Left forelimb (tissue), 1 donor: ENCODE measurements at regions not wholly inside any gene's neighbourhood (a gene's known extent, or its start where the extent isn't known, plus 50 kb on each side); places are given as distances from the start of the nearest gene placed in this dataset.

Source experiments
- DNase-seq: peaks from one replicate; pipeline ENCODE4 v3.0.0-alpha.2; 2018; ENCODE audit warnings: low spot score

DNA sequence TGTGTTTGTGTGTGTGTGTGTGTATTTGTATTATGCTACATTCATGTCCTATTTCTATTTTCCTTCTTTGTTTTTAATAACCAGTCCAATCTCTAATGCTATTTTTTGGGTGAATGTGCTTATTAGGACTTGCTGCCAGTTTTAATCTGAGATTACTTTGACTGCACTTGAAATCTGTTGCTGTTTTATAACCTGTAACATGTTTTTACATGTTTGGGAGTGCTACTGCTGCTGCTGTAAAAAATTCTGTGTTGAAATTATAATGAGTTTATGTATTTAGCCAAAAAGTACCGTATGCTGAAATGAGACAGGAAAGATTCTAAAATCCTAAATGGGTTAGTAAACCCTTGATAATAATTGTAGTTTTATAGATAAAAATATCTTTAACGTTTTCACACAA lies 104.7 kb upstream of the SSBP2 start:
- no peak for DNase-seq

DNA sequence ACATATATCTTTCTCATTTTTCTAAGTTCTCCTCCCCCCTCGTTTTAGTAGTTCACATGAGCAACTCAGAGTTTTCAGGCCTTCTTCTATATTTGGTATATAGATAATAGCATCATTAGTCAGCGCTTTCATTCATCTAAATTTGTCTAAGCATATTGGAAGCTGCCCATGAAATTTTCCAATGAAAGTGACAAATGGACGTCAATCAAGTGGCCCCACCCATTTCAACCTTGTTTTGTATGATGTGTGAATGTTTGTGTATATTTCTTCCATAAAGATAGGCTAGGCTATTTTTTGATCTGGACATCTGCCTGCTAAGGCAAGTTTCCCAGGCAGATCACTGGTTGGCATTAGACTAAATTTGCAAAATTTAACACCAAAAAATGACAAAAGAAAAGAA lies 104.0 kb upstream of the SSBP2 start:
- no peak for DNase-seq

DNA sequence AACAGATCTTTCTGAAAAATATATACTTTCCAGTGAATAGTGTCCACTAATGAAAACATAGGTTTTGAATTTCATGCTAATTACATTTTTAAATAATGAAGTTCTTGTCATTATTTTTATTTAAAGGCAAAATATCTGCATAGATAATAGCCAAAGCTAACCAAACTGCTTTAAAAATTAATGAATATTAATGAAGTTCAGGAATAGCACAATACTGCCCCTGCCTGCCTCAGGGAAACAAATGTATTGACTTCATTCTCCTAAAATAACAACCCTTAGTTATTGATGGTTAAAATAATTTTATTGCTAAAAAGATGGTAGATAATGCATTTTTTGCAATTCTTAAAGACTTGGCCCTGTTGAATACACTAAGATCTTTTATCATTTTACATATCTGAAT lies 103.6 kb upstream of the SSBP2 start:
- DNase-seq, result no peak

GRCh38 chr5:81853030-81853357 lies 102.1 kb upstream of the SSBP2 start:
- DNase-seq, result no peak

DNA sequence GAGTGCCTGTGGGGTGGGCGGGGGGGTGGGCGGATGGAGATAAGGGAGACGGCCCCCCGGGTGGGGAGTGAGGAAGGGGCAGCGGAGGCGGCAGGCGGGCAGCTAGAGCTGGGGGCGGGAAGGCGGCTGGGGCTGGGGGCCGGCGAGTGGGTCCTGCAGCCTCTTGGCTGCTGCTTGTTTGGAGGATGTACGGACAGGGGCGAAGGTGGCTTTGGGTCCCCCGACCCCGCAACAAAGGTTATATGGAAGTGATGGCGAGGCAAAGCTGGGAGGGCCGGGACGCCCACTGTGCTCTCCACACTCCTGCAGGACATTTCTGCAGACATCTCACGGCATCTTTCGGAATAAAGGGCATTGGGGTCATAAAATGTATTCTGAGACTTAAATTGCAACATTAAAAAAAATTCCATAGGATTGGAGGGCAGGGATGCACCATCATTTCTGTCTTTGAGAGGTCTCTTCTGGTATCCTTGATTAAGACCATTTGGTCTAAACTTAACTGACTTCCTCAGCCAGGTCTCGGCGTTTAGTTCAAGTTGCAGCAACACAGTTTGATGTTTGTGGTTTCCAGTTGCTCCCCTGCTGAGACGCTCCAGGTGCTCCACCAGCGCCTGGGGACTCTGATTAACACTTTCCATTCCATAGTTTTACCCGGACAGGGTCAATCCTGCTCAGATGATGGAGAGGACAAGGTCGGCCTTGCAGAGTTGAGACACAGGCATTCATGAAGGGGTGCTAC lies 101.6 kb upstream of the SSBP2 start:
- peak; percentile 73 for DNase-seq

- peak; percentile 99 for DNase-seq
These were observed 100.7 kb upstream of the SSBP2 start for GRCh38 chr5:81851481-81852178.

- no peak for DNase-seq
These were observed 99.8 kb upstream of the SSBP2 start for GRCh38 chr5:81850501-81851357.

DNA sequence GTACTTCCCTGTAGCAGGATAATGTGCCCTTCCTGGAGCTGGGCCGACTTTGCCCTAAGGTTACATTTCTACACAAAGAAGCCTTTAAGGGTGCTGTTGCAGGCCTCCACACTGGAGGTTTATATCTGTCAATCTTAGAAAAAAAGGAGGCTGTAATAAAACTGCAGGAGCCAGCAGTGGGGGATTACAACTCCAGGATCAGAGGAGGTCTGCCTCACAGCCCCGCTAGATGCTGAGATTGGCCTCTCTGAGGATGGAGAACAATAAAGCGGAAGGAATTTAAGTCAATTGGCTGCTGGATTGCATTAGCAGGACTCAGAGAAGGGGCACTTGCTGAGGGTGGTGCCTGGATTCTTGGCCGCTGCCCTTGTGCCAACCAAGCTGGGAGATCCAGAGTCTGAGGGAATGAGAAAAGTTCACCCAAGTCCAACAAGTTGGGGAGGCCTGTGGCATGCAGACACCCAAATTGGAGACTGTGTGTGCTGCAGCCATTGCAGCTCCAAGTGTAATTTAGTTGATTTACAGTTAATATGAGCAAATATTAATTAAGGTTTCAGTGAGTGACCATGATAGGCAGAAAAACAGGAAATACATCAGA lies 99.0 kb upstream of the SSBP2 start:
- DNase-seq, result no peak

DNA sequence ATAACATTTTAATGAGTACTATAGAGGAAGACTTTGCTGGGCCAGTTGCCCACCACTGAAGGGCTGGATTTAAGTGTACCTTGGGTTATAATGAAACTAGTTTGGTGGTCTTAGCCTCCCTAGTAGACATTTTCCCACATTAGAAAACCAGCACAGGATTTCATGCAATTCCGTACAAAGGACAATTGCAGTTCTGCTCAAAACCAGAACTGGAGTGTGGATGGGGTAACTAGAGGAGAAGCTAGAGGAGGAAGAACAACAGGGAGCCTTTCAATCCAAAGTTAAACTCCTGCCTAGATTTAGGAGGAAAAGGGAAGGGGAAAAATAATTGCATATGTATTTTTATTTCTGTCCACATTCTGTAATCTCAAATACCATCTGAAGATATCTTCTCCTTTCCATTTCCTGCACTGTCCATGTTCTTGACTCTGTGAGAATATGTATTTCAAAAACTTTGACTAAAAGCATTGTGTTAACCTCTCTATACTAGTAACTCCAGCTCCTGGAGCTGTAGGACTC lies 97.5 kb upstream of the SSBP2 start:
- DNase-seq, result no peak

DNA sequence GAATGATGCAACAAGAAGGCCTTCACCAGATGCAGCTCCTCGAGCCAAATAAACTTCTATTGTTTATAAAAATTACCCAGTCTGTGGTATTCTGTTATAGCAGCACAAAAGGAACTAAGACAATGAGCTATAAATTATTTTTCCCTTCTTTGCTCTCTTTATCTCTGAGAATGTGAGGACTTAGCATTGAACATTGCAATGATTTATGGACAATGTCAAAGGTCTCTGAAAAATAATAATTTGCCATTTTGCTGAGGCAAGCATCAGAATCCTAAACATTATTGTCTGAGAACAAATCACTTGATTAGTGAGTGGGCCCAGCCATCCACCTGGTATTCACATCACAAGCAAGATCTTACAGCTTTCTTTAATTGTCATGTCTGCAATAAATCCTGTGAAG lies 95.4 kb upstream of the SSBP2 start:
- no peak for DNase-seq

DNA sequence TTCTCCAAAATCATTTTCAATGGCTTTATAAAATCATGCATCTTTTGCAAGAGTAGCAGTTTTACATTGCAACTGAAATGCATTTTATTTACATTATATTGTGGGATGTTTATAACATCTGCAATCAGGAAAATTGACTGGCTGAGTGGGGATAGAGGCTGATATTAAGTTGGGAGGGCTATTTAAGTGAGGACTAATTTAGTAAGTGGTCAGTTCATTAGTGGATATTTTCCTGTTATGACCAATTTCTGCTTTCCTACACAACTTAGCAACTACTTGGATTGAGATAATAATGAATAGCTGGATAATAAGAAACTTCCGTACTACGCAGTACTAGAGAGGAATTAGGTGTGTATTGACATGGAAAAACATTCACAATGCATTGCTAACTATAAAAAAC lies 92.9 kb upstream of the SSBP2 start:
- no peak for DNase-seq

DNA sequence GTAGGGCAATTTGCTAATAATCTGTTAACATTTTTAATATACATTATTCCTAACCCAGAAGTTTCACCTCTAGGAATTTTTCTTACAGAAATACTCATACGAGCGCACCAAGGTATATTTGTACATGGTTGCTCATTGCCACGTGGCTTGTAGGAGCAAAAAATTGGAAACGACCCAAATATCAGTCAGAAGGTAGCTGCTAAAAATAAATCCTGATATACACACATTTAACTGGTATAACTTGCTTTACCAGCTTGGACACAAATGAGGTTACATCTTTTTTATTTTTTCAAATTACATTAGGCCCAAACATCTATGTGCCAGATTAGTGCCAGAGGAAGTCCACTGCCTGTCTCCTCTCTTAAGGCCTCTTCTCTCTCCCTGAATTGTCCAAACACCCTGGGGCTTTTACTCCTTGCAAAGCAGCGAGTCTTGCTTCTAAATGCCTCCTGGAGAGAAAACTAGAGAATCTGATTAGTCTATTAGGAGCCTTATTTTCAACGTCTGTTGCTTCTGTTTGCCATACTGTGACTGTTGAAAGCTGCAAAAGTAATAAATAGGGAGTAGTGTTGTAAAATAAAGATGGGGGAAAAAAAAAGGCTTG lies 92.0 kb upstream of the SSBP2 start:
- no peak for DNase-seq

DNA sequence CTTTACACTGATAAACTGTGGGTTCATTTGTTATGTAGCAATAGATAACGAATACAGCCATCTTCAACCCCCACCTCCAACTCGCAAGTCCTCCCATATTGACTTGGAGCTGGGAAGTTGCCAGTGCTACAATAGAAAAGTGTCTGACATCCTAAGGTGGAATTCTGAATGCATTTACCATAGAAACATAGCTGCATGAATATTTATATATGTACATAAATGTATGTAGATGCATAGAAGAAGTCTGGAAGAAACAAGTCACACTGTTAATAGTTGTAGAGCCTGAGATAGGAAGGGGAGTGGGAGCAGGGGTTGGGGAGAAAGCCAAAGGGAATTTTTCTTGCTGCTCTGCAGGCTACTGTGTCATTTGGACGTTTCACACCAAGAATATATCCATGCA lies 88.1 kb upstream of the SSBP2 start:
- DNase-seq, result no peak

DNA sequence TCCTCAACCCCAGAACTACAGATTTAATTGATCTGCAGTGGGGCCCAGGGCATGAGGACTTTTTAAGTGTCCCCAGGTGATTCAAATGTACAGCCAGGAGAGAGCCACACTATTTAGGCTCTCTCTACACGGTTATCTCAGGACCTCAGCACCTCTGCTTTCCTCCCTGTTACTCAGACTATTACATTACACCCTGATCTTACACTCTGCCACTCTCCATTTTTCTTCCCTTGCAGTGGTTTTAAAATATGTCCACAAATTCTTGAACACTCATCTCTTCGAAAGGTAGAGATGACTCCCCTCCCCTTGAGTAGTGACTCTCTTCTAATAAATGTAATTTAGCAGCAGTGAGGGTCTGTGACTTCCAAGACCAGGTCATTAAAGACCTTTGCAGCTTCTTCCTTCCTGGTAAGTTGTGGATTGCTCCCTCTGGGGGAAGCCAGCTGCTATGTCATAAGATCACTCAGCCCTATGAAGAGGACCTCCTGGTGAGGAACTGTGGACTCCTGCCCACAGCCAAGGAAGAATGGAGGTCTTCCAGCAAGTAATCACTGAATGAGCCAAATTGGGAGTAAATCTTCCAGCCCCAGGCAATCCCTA lies 87.5 kb upstream of the SSBP2 start:
- no peak for DNase-seq

GRCh38 chr5:81837667-81838306 lies 86.9 kb upstream of the SSBP2 start:
- DNase-seq, result no peak

DNA sequence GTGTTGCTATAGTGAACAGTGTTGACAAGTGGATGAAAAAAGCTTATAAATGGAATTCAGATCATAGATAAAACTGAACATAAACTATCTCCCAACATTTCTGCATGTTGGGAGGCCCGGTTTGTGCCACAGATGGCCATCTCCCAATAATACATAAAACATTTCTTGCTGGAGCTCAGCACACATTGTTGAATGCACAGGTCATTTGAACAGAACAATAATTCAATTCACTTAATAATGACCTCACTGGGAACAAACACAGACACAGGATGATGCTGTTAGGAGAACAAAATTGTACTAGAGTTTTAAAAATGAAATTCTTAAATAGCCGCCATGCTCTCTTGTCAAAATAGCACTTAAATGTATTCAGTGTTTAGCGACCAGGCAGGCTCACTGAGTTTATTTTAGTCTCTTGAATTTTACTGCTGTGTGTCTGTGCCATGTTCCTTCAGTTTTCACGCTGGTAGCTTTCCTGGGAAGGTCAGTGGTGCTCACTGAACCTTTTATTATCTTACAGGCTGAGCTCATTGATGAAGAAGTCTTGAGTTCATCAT lies 85.0 kb upstream of the SSBP2 start:
- no peak for DNase-seq

- no peak for DNase-seq
These were observed 83.2 kb upstream of the SSBP2 start for GRCh38 chr5:81834021-81834660.

- no peak for DNase-seq
These were observed 79.7 kb upstream of the SSBP2 start for GRCh38 chr5:81830596-81830995.

DNA sequence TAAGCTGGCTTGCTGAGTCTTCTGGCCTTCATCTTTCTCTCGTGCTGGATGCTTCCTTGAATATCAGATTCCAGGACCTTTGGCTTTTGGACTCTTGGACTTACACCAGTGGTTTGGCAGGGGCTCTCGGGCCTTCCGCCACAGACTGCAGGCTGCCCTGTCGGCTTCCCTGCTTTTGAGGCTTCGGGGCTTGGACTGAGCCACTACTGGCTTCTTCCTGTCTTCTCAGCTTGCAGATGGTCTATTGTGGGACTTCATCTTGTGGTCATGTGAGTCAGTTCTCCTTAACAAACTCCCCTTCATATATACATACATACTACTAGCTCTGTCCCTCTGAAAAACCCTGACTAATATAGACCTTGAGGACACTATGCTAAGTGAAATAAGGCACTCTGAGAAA lies 78.3 kb upstream of the SSBP2 start:
- no peak for DNase-seq

- DNase-seq, result no peak
These were observed 76.6 kb upstream of the SSBP2 start for GRCh38 chr5:81827500-81827899.
